IMR-90 (cell line): ENCODE measurements at regions not wholly inside any gene's neighbourhood (a gene's known extent, or its start where the extent isn't known, plus 50 kb on each side); places are given as distances from the start of the nearest gene placed in this dataset.

Source experiments
- ATAC-seq: fragments of 200-7000 bp; cut with Tn5 transposase; 2 replicates; pipeline ENCODE4 v1.9.1; 2020; ENCODE audit warnings: low read depth, mild to moderate bottlenecking, moderate library complexity
- BruUV-seq: library from RNA; stranded (reverse); fragments of 400-500 nt; replicated peaks from 2 replicates; lab custom pipeline; 2021; lab: Mats Ljungman, UMichigan
- CTCF ChIA-PET: fragments of 300-600 bp; formaldehyde crosslinking; extraction: SDS; loops from one replicate; lab custom pipeline; 2021; ENCODE audit warnings: antibody characterized with exemption; lab: Yijun Ruan, JAX
- POLR2A ChIA-PET: fragments of 300-600 bp; sonication (Branson Sonifier 250); formaldehyde crosslinking; loops from one replicate; lab custom pipeline; 2022; ENCODE audit warnings: antibody characterized with exemption; ENCODE audit not compliant: unreplicated experiment; lab: Charles Lee
- DNase-seq: peaks from one replicate; pipeline ENCODE4 v3.0.0; 2013
- H2AFZ ChIP-seq: replicated peaks from 2 replicates; pipeline ENCODE3; 2013; ENCODE audit warnings: low read length, mild to moderate bottlenecking; ENCODE audit not compliant: poor library complexity
- H2AK5ac ChIP-seq: 2 replicates; pipeline ENCODE4 v1.6.1; 2013; ENCODE audit warnings: low read depth, low read length, inconsistent platforms
- H2AK9ac ChIP-seq: replicated peaks from 2 replicates; pipeline ENCODE3; 2013; ENCODE audit warnings: mild to moderate bottlenecking, low read depth, low read length, moderate library complexity; ENCODE audit not compliant: poor library complexity
- H2BK120ac ChIP-seq: 2 replicates; pipeline ENCODE4 v1.6.1; 2013; ENCODE audit warnings: low read depth, low read length, inconsistent platforms
- H2BK15ac ChIP-seq: 3 replicates; pipeline ENCODE4 v1.6.1; 2013; ENCODE audit warnings: low read depth, low read length, inconsistent platforms
- H2BK20ac ChIP-seq: 2 replicates; pipeline ENCODE4 v1.6.1; 2013; ENCODE audit warnings: low read depth, mild to moderate bottlenecking, inconsistent platforms, low read length, moderate library complexity
- H2BK5ac ChIP-seq: 2 replicates; pipeline ENCODE4 v1.6.1; 2013; ENCODE audit warnings: mild to moderate bottlenecking, low read depth, low read length, inconsistent platforms; ENCODE audit not compliant: poor library complexity, severe bottlenecking
- H3K14ac ChIP-seq: replicated peaks from 2 replicates; pipeline ENCODE4 v1.6.1; 2013; ENCODE audit warnings: low read depth, low read length, inconsistent platforms
- H3K18ac ChIP-seq: 2 replicates; pipeline ENCODE4 v1.6.1; 2013; ENCODE audit warnings: low read depth, low read length, control low read depth
- H3K23ac ChIP-seq: 2 replicates; pipeline ENCODE4 v1.6.1; 2013; ENCODE audit warnings: low read depth, low read length, inconsistent platforms
- H3K27ac ChIP-seq: 2 replicates; pipeline ENCODE4 v1.5.1; 2013; ENCODE audit warnings: mild to moderate bottlenecking, control low read depth, low read length; ENCODE audit not compliant: insufficient read depth
- H3K27me3 ChIP-seq: 2 replicates; pipeline ENCODE4 v1.6.1; 2013; ENCODE audit warnings: low read length; ENCODE audit not compliant: control insufficient read depth, insufficient read depth
- H3K36me3 ChIP-seq: 2 replicates; pipeline ENCODE4 v1.6.1; 2013; ENCODE audit warnings: low read length, mixed read lengths; ENCODE audit not compliant: control insufficient read depth, insufficient read depth
- H3K4ac ChIP-seq: 2 replicates; pipeline ENCODE4 v1.6.1; 2013; ENCODE audit warnings: low read depth, low read length, inconsistent platforms
- H3K4me1 ChIP-seq: 2 replicates; pipeline ENCODE4 v1.6.1; 2013; ENCODE audit warnings: low read length, mixed read lengths; ENCODE audit not compliant: control insufficient read depth, insufficient read depth
- H3K4me2 ChIP-seq: 2 replicates; pipeline ENCODE4 v1.6.1; 2013; ENCODE audit warnings: low read depth, mild to moderate bottlenecking, control low read depth, low read length, moderate library complexity
- H3K4me3 ChIP-seq: 2 replicates; pipeline ENCODE4 v1.5.1; 2013; ENCODE audit warnings: low read depth, mild to moderate bottlenecking, control low read depth, low read length, moderate library complexity; ENCODE audit not compliant: insufficient read depth
- H3K56ac ChIP-seq: 2 replicates; pipeline ENCODE4 v1.6.1; 2013; ENCODE audit warnings: low read length, inconsistent platforms; ENCODE audit not compliant: insufficient read depth; ENCODE audit errors: extremely low read depth
- H3K79me1 ChIP-seq, 2 experiments: 2 replicates each; pipeline ENCODE4 v1.6.1; 2013; ENCODE audit warnings: low read length in 2 of 2, inconsistent platforms in 1 of 2, low read depth in 1 of 2
- H3K9ac ChIP-seq: 2 replicates; pipeline ENCODE4 v1.6.1; 2013; ENCODE audit warnings: low read depth, low read length, control low read depth
- H3K9me1 ChIP-seq: 2 replicates; pipeline ENCODE4 v1.6.1; 2013; ENCODE audit warnings: low read length, inconsistent platforms; ENCODE audit not compliant: insufficient read depth
- H3K9me3 ChIP-seq: 2 replicates; pipeline ENCODE4 v1.6.1; 2013; ENCODE audit warnings: low read length; ENCODE audit not compliant: control insufficient read depth, insufficient read depth
- H4K20me1 ChIP-seq: 2 replicates; pipeline ENCODE4 v1.6.1; 2013; ENCODE audit warnings: low read length, inconsistent platforms; ENCODE audit not compliant: insufficient read depth
- H4K5ac ChIP-seq: 2 replicates; pipeline ENCODE4 v1.6.1; 2013; ENCODE audit warnings: mild to moderate bottlenecking, low read depth, low read length, control low read depth
- H4K8ac ChIP-seq, 2 experiments: 2 replicates each; pipeline ENCODE4 v1.6.1; 2013; ENCODE audit warnings: low read depth in 2 of 2, low read length in 2 of 2, control low read depth in 1 of 2, inconsistent platforms in 1 of 2
- H4K91ac ChIP-seq: 2 replicates; pipeline ENCODE4 v1.6.1; 2013; ENCODE audit warnings: low read depth, low read length, inconsistent platforms; ENCODE audit not compliant: insufficient read depth
- CHD1 ChIP-seq: IDR thresholded peaks from 2 replicates; pipeline ENCODE4 v1.6.1; 2012; ENCODE audit warnings: low read depth, low read length, improper control_type of control experiment
- FOS ChIP-seq: fragments of 150-350 bp; IDR thresholded peaks from 2 replicates; pipeline ENCODE4 v1.6.1; 2016; ENCODE audit warnings: low read depth, low read length
- NFE2L2 ChIP-seq: fragments of 150-350 bp; IDR thresholded peaks from 2 replicates; pipeline ENCODE4 v1.6.1; 2016; ENCODE audit warnings: low read depth, mild to moderate bottlenecking, low read length
- POLR2A ChIP-seq: IDR thresholded peaks from 2 replicates; pipeline ENCODE4 v1.6.1; 2012; ENCODE audit warnings: mild to moderate bottlenecking, low read depth, low read length
- RCOR1 ChIP-seq: IDR thresholded peaks from 2 replicates; pipeline ENCODE4 v1.6.1; 2012; ENCODE audit warnings: mild to moderate bottlenecking, low read length, improper control_type of control experiment; ENCODE audit not compliant: insufficient replicate concordance
- SMC3 ChIP-seq: fragments of 150-350 bp; IDR thresholded peaks from 2 replicates; pipeline ENCODE4 v1.6.1; 2016; ENCODE audit warnings: low read depth, mild to moderate bottlenecking, antibody characterized with exemption, low read length, moderate library complexity
- WGBS, 2 experiments: methylation state at CpG; one replicate each; pipeline versions ENCODE4 v1.1.5 to v1.1.7; 2013; ENCODE audit warnings: missing lambda C conversion rate in 2 of 2; ENCODE audit not compliant: insufficient read length in 1 of 2; ENCODE audit errors: extremely low coverage in 2 of 2; 5-methylcytosine and 5-hydroxymethylcytosine counted together
- dilution Hi-C: fragments of 300-500 bp; cut with HindIII; formaldehyde crosslinking; loops from one replicate; pipeline ENCODE4 v1.14.3; 2018; ENCODE audit warnings: low sequenced_read_pairs; ENCODE audit not compliant: unreplicated experiment
- in situ Hi-C: fragments of 300-500 bp; cut with MboI; formaldehyde crosslinking; loops from 3 replicates; pipeline ENCODE4 v1.14.3; 2019; ENCODE audit warnings: low sequenced_read_pairs, inconsistent platforms, mixed read lengths
- intact Hi-C: fragments of 100-400 bp; cut with micrococcal nuclease; formaldehyde crosslinking; loops from 2 replicates; pipeline ENCODE4 v1.10.0; 2022
- TF ChIP-seq, protein P1 (sequence below): fragments of 150-350 bp; IDR thresholded peaks from 2 replicates; pipeline ENCODE4 v1.6.1; 2017; ENCODE audit warnings: mild to moderate bottlenecking, antibody characterized with exemption, low read length, low read depth

DNA sequence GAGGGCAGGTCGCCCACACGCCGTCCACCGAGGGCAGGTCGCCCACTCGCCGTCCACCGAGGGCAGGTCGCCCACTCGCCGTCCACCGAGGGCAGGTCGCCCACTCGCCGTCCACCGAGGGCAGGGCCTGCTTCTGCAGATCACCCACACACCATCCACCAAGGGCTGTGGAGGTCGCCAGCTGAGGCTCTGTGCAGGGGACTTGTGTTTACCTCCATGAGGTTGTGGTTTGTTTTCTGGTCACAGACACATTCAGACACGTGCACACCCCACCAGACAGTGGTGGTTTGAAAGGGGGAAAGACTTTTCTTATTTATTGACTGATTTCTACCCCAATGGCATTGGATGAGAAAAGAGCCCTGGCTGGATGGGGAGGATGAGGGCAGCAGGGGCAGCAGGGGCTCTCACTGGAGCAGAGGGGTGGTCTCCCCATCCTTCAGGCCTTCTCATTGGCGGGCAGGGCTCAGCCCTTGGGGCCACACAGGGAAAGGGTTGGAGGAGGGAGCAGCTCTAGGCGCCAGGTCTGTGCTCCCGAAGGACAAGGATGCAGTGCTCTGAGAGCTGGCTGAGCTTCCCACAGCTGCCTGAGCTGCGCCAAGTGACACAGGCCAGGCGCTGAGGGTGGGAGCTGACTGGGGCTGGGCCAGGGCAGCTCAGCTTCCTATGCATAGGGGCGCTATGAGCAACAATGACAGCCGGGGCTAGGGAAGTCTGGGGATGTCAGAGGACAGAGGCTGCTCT, 252.6 kb upstream of the B3GAT1 start:
- no peaks in the 10 kb centered on the region for H4K20me1 ChIP-seq
- in situ Hi-C loops (no loop called here), dilution Hi-C loops (no loop called here), intact Hi-C loops (no loop called here)
- POLR2A ChIA-PET = no interaction called here
- no peaks in the 10 kb centered on the region for H3K36me3 ChIP-seq
- ATAC-seq (no peak), DNase-seq (no peak)
- H3K18ac ChIP-seq = no peak overlapping the region
- H3K27me3 ChIP-seq = no peaks in the 10 kb centered on the region
- no peak overlapping the region for H4K8ac ChIP-seq
- H3K4me3 ChIP-seq = no peak overlapping the region
- no peak overlapping the region for H2AK9ac ChIP-seq
- H3K4me1 ChIP-seq = no peaks in the 10 kb centered on the region
- TF ChIP-seq RCOR1 (no peak), FOS (no peak), SMC3 (no peak), CHD1 (no peak), POLR2A (no peak), NFE2L2 (no peak)
- TF ChIP-seq, protein P1, sequence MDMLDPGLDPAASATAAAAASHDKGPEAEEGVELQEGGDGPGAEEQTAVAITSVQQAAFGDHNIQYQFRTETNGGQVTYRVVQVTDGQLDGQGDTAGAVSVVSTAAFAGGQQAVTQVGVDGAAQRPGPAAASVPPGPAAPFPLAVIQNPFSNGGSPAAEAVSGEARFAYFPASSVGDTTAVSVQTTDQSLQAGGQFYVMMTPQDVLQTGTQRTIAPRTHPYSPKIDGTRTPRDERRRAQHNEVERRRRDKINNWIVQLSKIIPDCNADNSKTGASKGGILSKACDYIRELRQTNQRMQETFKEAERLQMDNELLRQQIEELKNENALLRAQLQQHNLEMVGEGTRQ = no peak
- H3K56ac ChIP-seq = no peak overlapping the region
- H2BK120ac ChIP-seq = no peak overlapping the region
- no peak overlapping the region for H2BK15ac ChIP-seq
- no TSS peak for BruUV-seq
- no peak overlapping the region for H3K27ac ChIP-seq
- no peak overlapping the region for H3K14ac ChIP-seq
- H3K79me1 ChIP-seq = no peaks in the 10 kb centered on the region
- no peak overlapping the region for H2BK20ac ChIP-seq
- H4K91ac ChIP-seq = no peak overlapping the region
- H3K9me3 ChIP-seq = peaks cover 60% of the 10 kb centered on the region
- CTCF ChIA-PET = no interaction called here
- H4K5ac ChIP-seq = no peak overlapping the region
- H3K23ac ChIP-seq = no peak overlapping the region
- no peak overlapping the region for H3K9ac ChIP-seq
- H2AK5ac ChIP-seq = no peak overlapping the region
- H3K4ac ChIP-seq = no peak overlapping the region
- H2AFZ ChIP-seq = no peak overlapping the region
- no peak overlapping the region for H2BK5ac ChIP-seq
- no peaks in the 10 kb centered on the region for H3K9me1 ChIP-seq
- 35% methylated on average over 7 of the region's 25 CpGs; no CpG with 5 or more reads in 1 of the 2 experiments for WGBS, 2 experiments
- H3K4me2 ChIP-seq = no peak overlapping the region
